ENCODE measurements at regions not wholly inside any gene's neighbourhood (a gene's known extent, or its start where the extent isn't known, plus 50 kb on each side); places are given as distances from the start of the nearest gene placed in this dataset.

- no peaks in the 10 kb centered on the region for H3K27me3 ChIP-seq (ENCODE audit: low read length)
- H3F3A ChIP-seq (ENCODE audit: insufficient read depth), result no peaks in the 10 kb centered on the region
Measured at GRCh38 chr4:187016101-187016500, 292.4 kb upstream of the FAT1 start.

GRCh38 chr4:187017147-187017546 is 293.5 kb upstream of the FAT1 start:
- Histone ChIP-seq H3K4me2 (ENCODE audit: low read depth, low read length, poor library complexity, severe bottlenecking) (no peak overlapping the region), H3F3A (ENCODE audit: insufficient read depth) (no peaks in the 10 kb centered on the region), H3K79me2 (ENCODE audit: insufficient read depth, low read length) (no peaks in the 10 kb centered on the region), H3K27me3 (ENCODE audit: low read length) (no peaks in the 10 kb centered on the region), H3K36me3 (ENCODE audit: low read length) (no peaks in the 10 kb centered on the region), H3K4me3 (ENCODE audit: insufficient read depth, low read length, poor library complexity, severe bottlenecking) (no peak overlapping the region), H3K9me2 (replicated peaks; ENCODE audit: insufficient read depth, low read length) (no peaks in the 10 kb centered on the region), H3K9me3 (ENCODE audit: insufficient read depth, low read length) (no peaks in the 10 kb centered on the region), H2AFZ (ENCODE audit: low read depth, low read length, severe bottlenecking) (no peak overlapping the region), H3K27ac (ENCODE audit: low read depth, low read length) (no peak overlapping the region), H4K20me1 (ENCODE audit: low read depth, low read length) (no peaks in the 10 kb centered on the region), H3K9ac (ENCODE audit: low read length) (no peak overlapping the region)
- TF ChIP-seq EZH2phosphoT487 (conservative IDR thresholded peaks at IDR 0.05; ENCODE audit: low read length) (no peak), CTCF (IDR thresholded peaks at IDR 0.05; ENCODE audit: insufficient read depth, low read length, poor library complexity, severe bottlenecking) (no peak)

More at GRCh38 chr4:187016101-187016500, 292.4 kb upstream of the FAT1 start:
- Histone ChIP-seq H4K20me1 (ENCODE audit: low read depth, low read length) (no peaks in the 10 kb centered on the region), H3K9ac (ENCODE audit: low read length) (no peak overlapping the region), H3K79me2 (ENCODE audit: insufficient read depth, low read length) (no peaks in the 10 kb centered on the region), H3K36me3 (ENCODE audit: low read length) (no peaks in the 10 kb centered on the region), H2AFZ (ENCODE audit: low read depth, low read length, severe bottlenecking) (no peak overlapping the region), H3K4me2 (ENCODE audit: low read depth, low read length, poor library complexity, severe bottlenecking) (no peak overlapping the region), H3K9me3 (ENCODE audit: insufficient read depth, low read length) (no peaks in the 10 kb centered on the region), H3K9me2 (replicated peaks; ENCODE audit: insufficient read depth, low read length) (no peaks in the 10 kb centered on the region), H3K4me3 (ENCODE audit: insufficient read depth, low read length, poor library complexity, severe bottlenecking) (no peak overlapping the region), H3K27ac (ENCODE audit: low read depth, low read length) (no peak overlapping the region)
- TF ChIP-seq EZH2phosphoT487 (conservative IDR thresholded peaks at IDR 0.05; ENCODE audit: low read length), result no peak
- no peak for TF ChIP-seq CTCF (IDR thresholded peaks at IDR 0.05; ENCODE audit: insufficient read depth, low read length, poor library complexity, severe bottlenecking)

GRCh38 chr4:187019896-187020295 is 296.2 kb upstream of the FAT1 start:
- no peaks in the 10 kb centered on the region for H3F3A ChIP-seq (ENCODE audit: insufficient read depth)
- H3K4me3 ChIP-seq (ENCODE audit: insufficient read depth, low read length, poor library complexity, severe bottlenecking), result no peak overlapping the region
- no peak overlapping the region for H3K27ac ChIP-seq (ENCODE audit: low read depth, low read length)
- TF ChIP-seq CTCF (IDR thresholded peaks at IDR 0.05; ENCODE audit: insufficient read depth, low read length, poor library complexity, severe bottlenecking) (no peak), EZH2phosphoT487 (conservative IDR thresholded peaks at IDR 0.05; ENCODE audit: low read length) (no peak)
- no peaks in the 10 kb centered on the region for H3K36me3 ChIP-seq (ENCODE audit: low read length)
- no peak overlapping the region for H3K4me2 ChIP-seq (ENCODE audit: low read depth, low read length, poor library complexity, severe bottlenecking)
- H3K9me2 ChIP-seq (replicated peaks; ENCODE audit: insufficient read depth, low read length), result no peaks in the 10 kb centered on the region
- no peaks in the 10 kb centered on the region for H3K9me3 ChIP-seq (ENCODE audit: insufficient read depth, low read length)
- no peaks in the 10 kb centered on the region for H3K79me2 ChIP-seq (ENCODE audit: insufficient read depth, low read length)
- no peaks in the 10 kb centered on the region for H3K27me3 ChIP-seq (ENCODE audit: low read length)
- no peak overlapping the region for H2AFZ ChIP-seq (ENCODE audit: low read depth, low read length, severe bottlenecking)
- no peak overlapping the region for H3K9ac ChIP-seq (ENCODE audit: low read length)
- no peaks in the 10 kb centered on the region for H4K20me1 ChIP-seq (ENCODE audit: low read depth, low read length)

All from SU-DHL-6 (cell line).